K562 (cell line): ENCODE measurements at regions not wholly inside any gene's neighbourhood (a gene's known extent, or its start where the extent isn't known, plus 50 kb on each side); places are given as distances from the start of the nearest gene placed in this dataset.

Experiments used
- ATF7 ChIP-seq: fragments of 450-650 bp; IDR thresholded peaks from 2 replicates; pipeline ENCODE4 v1.7.1; 2014; ENCODE audit warnings: mild to moderate bottlenecking, moderate library complexity
- BRD9 ChIP-seq: fragments of 450-650 bp; IDR thresholded peaks from 2 replicates; pipeline ENCODE4 v1.6.1; 2018; ENCODE audit warnings: low read depth; ENCODE audit not compliant: partially characterized antibody
- CBFA2T2 ChIP-seq: fragments of 450-650 bp; conservative IDR thresholded peaks from 2 replicates; pipeline ENCODE4 v1.6.1; 2017; ENCODE audit warnings: mild to moderate bottlenecking
- CREM ChIP-seq: IDR thresholded peaks from 2 replicates; pipeline ENCODE4 v1.6.1; 2014; ENCODE audit warnings: antibody characterized with exemption, low read depth
- DMBX1 ChIP-seq: fragments of 250-450 bp; sonication (Bioruptor Pico); IDR thresholded peaks from 2 replicates; pipeline ENCODE4 v1.8.0; 2022; ENCODE audit warnings: inconsistent platforms, mild to moderate bottlenecking, moderate library complexity, borderline replicate concordance
- ESRRA ChIP-seq: fragments of 450-650 bp; IDR thresholded peaks from 2 replicates; pipeline ENCODE4 v1.6.1; 2014; ENCODE audit warnings: low read depth, mild to moderate bottlenecking, moderate library complexity, borderline replicate concordance
- EWSR1 ChIP-seq: fragments of 450-650 bp; IDR thresholded peaks from 2 replicates; pipeline ENCODE4 v1.6.1; 2018; ENCODE audit warnings: borderline replicate concordance, mild to moderate bottlenecking, low read depth, moderate library complexity; ENCODE audit not compliant: partially characterized antibody
- FOSL1 ChIP-seq: fragments of 200-800 bp; sonication (Bioruptor generic); conservative IDR thresholded peaks from 2 replicates; pipeline ENCODE4 v1.6.1; 2016; ENCODE audit warnings: missing genetic modification characterization, missing compliant biosample characterization
- FOXM1 ChIP-seq, 2 experiments: fragments of 450-650 bp in 1 of 2; sonication (generic) in 1 of 2; formaldehyde crosslinking in 1 of 2; IDR thresholded peaks; 2 replicates each; pipeline versions ENCODE4 v1.6.1 to v1.9.0; 2017 to 2022; ENCODE audit warnings: low read depth in 2 of 2, mild to moderate bottlenecking in 2 of 2, missing genetic modification reagents in 1 of 2, moderate library complexity in 1 of 2
- FOXP1 ChIP-seq: sonication (generic); formaldehyde crosslinking; IDR thresholded peaks from 2 replicates; pipeline ENCODE4 v1.8.0; 2022; ENCODE audit warnings: mild to moderate bottlenecking, missing genetic modification reagents
- GABPA ChIP-seq: fragments of 200-800 bp; sonication (Bioruptor generic); conservative IDR thresholded peaks from 2 replicates; pipeline ENCODE4 v1.6.1; 2016; ENCODE audit warnings: low read depth, missing genetic modification characterization, missing compliant biosample characterization
- HDAC1 ChIP-seq, 2 experiments: fragments of 450-650 bp; IDR thresholded peaks; 2 replicates each; pipeline ENCODE4 v1.6.1; 2016 to 2017; ENCODE audit warnings: inconsistent platforms in 1 of 2, mild to moderate bottlenecking in 1 of 2, moderate library complexity in 1 of 2
- HMG20A ChIP-seq: fragments of 450-650 bp; formaldehyde crosslinking; conservative IDR thresholded peaks from 2 replicates; pipeline ENCODE4 v1.4.0; 2020; ENCODE audit warnings: mild to moderate bottlenecking, mixed read lengths
- KDM1A ChIP-seq, 2 experiments: fragments of 450-650 bp; IDR thresholded peaks; 2 replicates each; pipeline ENCODE4 v1.6.1; 2016; ENCODE audit warnings: mild to moderate bottlenecking in 2 of 2
- NCOR1 ChIP-seq: fragments of 450-650 bp; IDR thresholded peaks from 2 replicates; pipeline ENCODE4 v1.6.1; 2016; ENCODE audit warnings: mild to moderate bottlenecking, moderate library complexity
- PHTF2 ChIP-seq: fragments of 250-450 bp; sonication (Bioruptor Pico); IDR thresholded peaks from 2 replicates; pipeline ENCODE4 v1.5.0; 2021; ENCODE audit warnings: mild to moderate bottlenecking
- RBM22 ChIP-seq: fragments of 200-400 bp; formaldehyde crosslinking; IDR thresholded peaks from 2 replicates; pipeline ENCODE4 v1.6.1; 2018; ENCODE audit warnings: low read length, low read depth; ENCODE audit not compliant: poor library complexity, severe bottlenecking
- TCF3 ChIP-seq: sonication (generic); formaldehyde crosslinking; IDR thresholded peaks from 2 replicates; pipeline ENCODE4 v1.4.0; 2020; ENCODE audit warnings: mild to moderate bottlenecking, missing genetic modification reagents
- XRCC5 ChIP-seq: fragments of 200-400 bp; formaldehyde crosslinking; IDR thresholded peaks from 2 replicates; pipeline ENCODE4 v1.6.1; 2017; ENCODE audit warnings: low read depth, mild to moderate bottlenecking, low read length
- ZFP30 ChIP-seq: fragments of 250-450 bp; sonication (Bioruptor Pico); IDR thresholded peaks from 2 replicates; pipeline ENCODE4 v1.8.0; 2022; ENCODE audit warnings: moderate library complexity, mild to moderate bottlenecking, inconsistent platforms, borderline replicate concordance
- ZNF175 ChIP-seq: fragments of 200-800 bp; sonication (Bioruptor generic); IDR thresholded peaks from 2 replicates; pipeline ENCODE4 v1.6.1; 2016; ENCODE audit warnings: low read depth, mild to moderate bottlenecking, missing genetic modification characterization, missing compliant biosample characterization
- ZNF584 ChIP-seq: fragments of 200-800 bp; sonication (Bioruptor generic); IDR thresholded peaks from 2 replicates; pipeline ENCODE4 v1.6.1; 2016; ENCODE audit warnings: low read depth, mild to moderate bottlenecking, missing genetic modification characterization, missing compliant biosample characterization
- ZNF589 ChIP-seq: fragments of 200-800 bp; sonication (Bioruptor generic); IDR thresholded peaks from 2 replicates; pipeline ENCODE4 v1.6.1; 2016; ENCODE audit warnings: low read depth, missing genetic modification characterization, missing compliant biosample characterization
- ZNF592 ChIP-seq: fragments of 450-650 bp; IDR thresholded peaks from 2 replicates; pipeline ENCODE4 v1.6.1; 2017; ENCODE audit warnings: antibody characterized with exemption, mild to moderate bottlenecking
- TF ChIP-seq, protein P1 (sequence below): IDR thresholded peaks from 2 replicates; pipeline ENCODE4 v1.6.1; 2011; ENCODE audit not compliant: insufficient read length; ENCODE audit errors: extremely low read depth

DNA sequence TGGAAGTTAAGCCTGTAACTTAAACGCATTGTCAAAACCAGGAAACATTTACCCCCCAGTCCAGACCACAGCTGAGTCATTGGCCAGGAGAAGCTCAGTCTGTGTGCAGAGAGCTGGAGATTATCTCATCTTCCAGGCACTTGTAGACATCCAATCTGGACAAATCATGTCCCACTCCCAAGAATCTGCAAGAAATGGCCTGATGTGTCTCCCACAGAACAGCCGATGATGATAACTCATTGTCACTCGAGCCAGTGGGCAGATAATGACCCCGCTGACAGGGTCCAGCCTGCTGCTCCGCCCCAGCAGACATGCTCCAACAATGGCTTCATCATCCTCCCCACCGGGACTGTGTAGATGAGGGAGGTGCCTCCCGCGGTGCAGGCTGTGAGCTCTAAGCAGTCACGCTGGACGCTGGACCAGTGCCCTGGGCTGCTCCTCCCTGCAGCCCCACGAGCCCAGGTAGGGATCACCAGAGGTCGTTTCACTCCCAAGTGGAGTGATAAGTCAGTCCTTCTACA is 322.5 kb downstream of the C16orf95 start (continued):
- no peak for TF ChIP-seq ZNF592
- TF ChIP-seq FOSL1 (tag): peak; percentile 74
- TF ChIP-seq FOXP1 (CRISPR knock-in tag): no peak
- TF ChIP-seq FOXM1 (IDR thresholded peaks at IDR 0.05; ENCODE audit: low read depth): 0 out of 2 replicates have a peak, but pooled peaks have one; percentile 23
- TF ChIP-seq FOXM1 (CRISPR knock-in tag; IDR thresholded peaks at IDR 0.05; ENCODE audit: low read depth): no peak
- peak; percentile 79 for TF ChIP-seq CBFA2T2
- 0 out of 2 replicates have a peak, but pooled peaks have one; percentile 54 for TF ChIP-seq ZNF589
- TF ChIP-seq RBM22: no peak
- TF ChIP-seq HDAC1 (IDR thresholded peaks at IDR 0.05): peak in 1 of 2 experiments; percentile 77; a peak in 2 of 4 replicates
- no peak for TF ChIP-seq XRCC5
- no peak for TF ChIP-seq EWSR1
- TF ChIP-seq TCF3 (CRISPR knock-in tag): peak; percentile 78
- TF ChIP-seq KDM1A (IDR thresholded peaks at IDR 0.05): peak; percentile 95 to 96
- peak; percentile 52 for TF ChIP-seq NCOR1
- TF ChIP-seq BRD9: no peak
- TF ChIP-seq PHTF2: no peak
- no peak for TF ChIP-seq ESRRA
- TF ChIP-seq CREM: 0 out of 2 replicates have a peak, but pooled peaks have one; percentile 14
- TF ChIP-seq ZNF175 (CRISPR knock-in tag): 0 out of 2 replicates have a peak, but pooled peaks have one; percentile 33
- TF ChIP-seq DMBX1 (CRISPR knock-in tag): peak; percentile 84; the same call in 1 of the 2 replicates
- TF ChIP-seq ZFP30 (CRISPR knock-in tag): no peak
- TF ChIP-seq ZNF584 (CRISPR knock-in tag): peak; percentile 75; the same call in 1 of the 2 replicates
- TF ChIP-seq GABPA (tag): no peak
- TF ChIP-seq, protein P1, sequence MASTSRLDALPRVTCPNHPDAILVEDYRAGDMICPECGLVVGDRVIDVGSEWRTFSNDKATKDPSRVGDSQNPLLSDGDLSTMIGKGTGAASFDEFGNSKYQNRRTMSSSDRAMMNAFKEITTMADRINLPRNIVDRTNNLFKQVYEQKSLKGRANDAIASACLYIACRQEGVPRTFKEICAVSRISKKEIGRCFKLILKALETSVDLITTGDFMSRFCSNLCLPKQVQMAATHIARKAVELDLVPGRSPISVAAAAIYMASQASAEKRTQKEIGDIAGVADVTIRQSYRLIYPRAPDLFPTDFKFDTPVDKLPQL: no peak
- TF ChIP-seq HMG20A (CRISPR knock-in tag): peak; percentile 73; the same call in 1 of the 2 replicates
- 0 out of 2 replicates have a peak, but pooled peaks have one; percentile 21 for TF ChIP-seq ATF7
